Retinal pigment epithelial cell (primary cell): ENCODE measurements at regions not wholly inside any gene's neighbourhood (a gene's known extent, or its start where the extent isn't known, plus 50 kb on each side); places are given as distances from the start of the nearest gene placed in this dataset.

ENCODE experiments used
- DNase-seq: peaks from one replicate; pipeline ENCODE4 v3.0.0-alpha.2; 2010; ENCODE audit warnings: low read depth
- H3K4me3 ChIP-seq: 2 replicates; pipeline ENCODE4 v1.5.1; 2011; ENCODE audit warnings: mild to moderate bottlenecking, low read length, control low read depth, moderate library complexity
- CTCF ChIP-seq: conservative IDR thresholded peaks from 2 replicates; pipeline ENCODE4 v1.5.1; 2011; ENCODE audit warnings: low read depth, low read length, control low read depth, inconsistent platforms

- DNase-seq = peak; percentile 44
- TF ChIP-seq CTCF = peak; percentile 21
- H3K4me3 ChIP-seq = no peak overlapping the region
Measured at GRCh38 chr11:92397221-92397755, 172.7 kb downstream of the FAT3 start.

- peak; percentile 18 for TF ChIP-seq CTCF
- no peak for DNase-seq
- H3K4me3 ChIP-seq = no peak overlapping the region
Measured at GRCh38 chr11:92399705-92400104, 175.1 kb downstream of the FAT3 start.

- TF ChIP-seq CTCF = no peak
- no peak overlapping the region for H3K4me3 ChIP-seq
- no peak for DNase-seq
Measured at GRCh38 chr11:92401520-92401919, 176.9 kb downstream of the FAT3 start.

GRCh38 chr11:92406472-92406871, 181.9 kb downstream of the FAT3 start:
- TF ChIP-seq CTCF = no peak
- H3K4me3 ChIP-seq = no peak overlapping the region
- no peak for DNase-seq

GRCh38 chr11:92409355-92409754, 184.7 kb downstream of the FAT3 start:
- DNase-seq = no peak
- no peak for TF ChIP-seq CTCF

GRCh38 chr11:92409956-92410355, 185.3 kb downstream of the FAT3 start:
- no peak overlapping the region for H3K4me3 ChIP-seq
- DNase-seq = no peak
- no peak for TF ChIP-seq CTCF

More at GRCh38 chr11:92409355-92409754, 184.7 kb downstream of the FAT3 start:
- H3K4me3 ChIP-seq = no peak overlapping the region

- TF ChIP-seq CTCF = no peak
- no peak overlapping the region for H3K4me3 ChIP-seq
- DNase-seq = no peak
Measured at GRCh38 chr11:92410526-92410925, 185.9 kb downstream of the FAT3 start.
